GM13977 (cell line): ENCODE measurements at regions not wholly inside any gene's neighbourhood (a gene's known extent, or its start where the extent isn't known, plus 50 kb on each side); places are given as distances from the start of the nearest gene placed in this dataset.

ENCODE experiments used
- DNase-seq: peaks from one replicate; pipeline ENCODE4 v3.0.0; 2012; ENCODE audit warnings: low spot score
- in situ Hi-C: fragments of 300-500 bp; cut with MboI; formaldehyde crosslinking; loops from one replicate; pipeline ENCODE4 v1.12.0; 2022; ENCODE audit warnings: low sequenced_read_pairs, low pct_unique_long_range_greater_than_20kb, mixed read lengths, inconsistent platforms; ENCODE audit not compliant: unreplicated experiment
- TF ChIP-seq, protein P1 (sequence below): IDR thresholded peaks from 2 replicates; pipeline ENCODE4 v1.5.1; 2012; ENCODE audit warnings: mild to moderate bottlenecking, control low read depth; ENCODE audit not compliant: insufficient read depth; ENCODE audit errors: extremely low read depth, missing control alignments

DNA sequence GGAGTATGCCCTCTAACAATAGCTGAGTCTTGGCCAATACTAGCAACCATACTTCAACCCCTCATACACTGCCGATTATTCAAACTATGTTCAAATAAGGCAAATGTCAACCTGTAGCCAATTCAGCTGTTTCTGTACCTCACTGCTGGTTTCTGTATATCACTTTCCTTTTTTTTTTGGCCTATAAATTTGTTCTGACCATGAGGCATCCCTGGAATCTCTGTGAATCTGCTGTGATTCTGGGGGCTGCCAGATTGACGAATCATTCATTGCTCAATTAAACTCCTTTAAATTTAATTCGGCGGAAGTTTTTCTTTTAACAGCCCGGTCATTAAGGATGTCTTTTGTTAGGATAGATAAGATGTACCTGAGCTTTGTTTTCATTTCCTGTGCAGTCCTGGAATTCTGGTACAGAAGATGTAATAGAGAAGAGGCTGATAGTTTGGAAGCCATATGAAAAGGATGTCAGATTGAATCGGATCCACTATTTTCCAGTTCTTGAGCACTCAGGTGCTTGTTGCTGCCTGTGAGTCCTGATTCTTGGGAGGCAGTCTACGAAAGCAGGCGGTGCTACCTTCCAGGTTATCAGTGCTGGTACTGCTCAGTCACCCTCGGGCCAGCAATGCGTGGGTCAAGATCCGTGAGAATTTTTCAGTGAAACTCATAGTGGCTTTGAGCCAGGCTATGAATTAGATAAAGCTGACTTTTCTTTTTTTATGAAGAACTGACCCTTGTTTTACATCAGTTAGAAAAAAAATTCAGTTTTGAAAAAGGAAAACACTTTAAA lies 106.2 kb upstream of the TUT7 start:
- no peak for DNase-seq
- in situ Hi-C loops, result no loop called here
- TF ChIP-seq, protein P1, sequence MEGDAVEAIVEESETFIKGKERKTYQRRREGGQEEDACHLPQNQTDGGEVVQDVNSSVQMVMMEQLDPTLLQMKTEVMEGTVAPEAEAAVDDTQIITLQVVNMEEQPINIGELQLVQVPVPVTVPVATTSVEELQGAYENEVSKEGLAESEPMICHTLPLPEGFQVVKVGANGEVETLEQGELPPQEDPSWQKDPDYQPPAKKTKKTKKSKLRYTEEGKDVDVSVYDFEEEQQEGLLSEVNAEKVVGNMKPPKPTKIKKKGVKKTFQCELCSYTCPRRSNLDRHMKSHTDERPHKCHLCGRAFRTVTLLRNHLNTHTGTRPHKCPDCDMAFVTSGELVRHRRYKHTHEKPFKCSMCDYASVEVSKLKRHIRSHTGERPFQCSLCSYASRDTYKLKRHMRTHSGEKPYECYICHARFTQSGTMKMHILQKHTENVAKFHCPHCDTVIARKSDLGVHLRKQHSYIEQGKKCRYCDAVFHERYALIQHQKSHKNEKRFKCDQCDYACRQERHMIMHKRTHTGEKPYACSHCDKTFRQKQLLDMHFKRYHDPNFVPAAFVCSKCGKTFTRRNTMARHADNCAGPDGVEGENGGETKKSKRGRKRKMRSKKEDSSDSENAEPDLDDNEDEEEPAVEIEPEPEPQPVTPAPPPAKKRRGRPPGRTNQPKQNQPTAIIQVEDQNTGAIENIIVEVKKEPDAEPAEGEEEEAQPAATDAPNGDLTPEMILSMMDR, result no peak

DNA sequence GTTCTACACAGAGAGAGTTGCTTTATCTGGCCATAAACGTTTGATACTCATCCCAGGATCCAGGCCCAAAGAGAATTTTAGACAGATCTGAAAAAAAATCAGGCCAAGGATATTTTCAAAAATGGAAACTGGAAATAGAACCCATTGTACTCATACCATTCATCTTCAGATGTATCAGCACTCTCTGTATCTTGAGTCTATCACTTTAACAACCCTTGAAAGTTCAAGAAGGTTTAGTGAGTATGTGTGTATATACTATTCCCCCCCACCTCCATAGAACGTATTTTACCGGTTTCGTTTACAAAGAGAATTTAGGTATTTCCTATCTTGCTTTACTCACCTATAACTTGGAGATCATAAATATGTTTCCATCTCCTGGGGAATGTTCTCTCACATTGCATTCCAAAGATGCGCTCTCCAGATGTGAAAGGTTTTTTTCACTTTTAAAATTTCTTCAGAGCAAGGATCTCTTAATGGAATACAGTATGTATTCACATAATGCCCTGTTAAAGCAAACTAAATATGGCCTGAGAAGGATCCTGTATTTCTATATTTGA lies 105.5 kb upstream of the TUT7 start:
- no peak for DNase-seq
- TF ChIP-seq, protein P1, result no peak
- in situ Hi-C loops, result no loop called here

DNA sequence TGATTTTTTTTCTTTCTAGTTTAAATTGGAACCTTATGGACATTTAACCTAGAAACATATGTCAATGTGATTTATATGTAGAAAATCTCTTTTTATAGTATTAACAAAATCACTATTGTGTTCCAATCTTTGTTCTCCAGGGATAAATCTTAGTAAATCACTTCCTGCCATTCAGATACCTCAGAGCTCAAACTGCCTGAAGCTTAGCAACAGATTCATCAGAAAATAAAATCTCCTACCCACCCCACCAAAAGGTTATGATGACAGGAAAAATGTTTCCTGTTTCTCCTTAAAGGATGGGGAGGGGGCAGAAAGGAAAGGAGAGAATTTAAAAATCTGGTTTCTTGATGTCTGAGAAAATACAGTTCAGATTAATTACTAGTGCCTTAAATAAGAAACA lies 105.0 kb upstream of the TUT7 start:
- no peak for DNase-seq
- TF ChIP-seq, protein P1, result no peak
- in situ Hi-C loops, result no loop called here

DNA sequence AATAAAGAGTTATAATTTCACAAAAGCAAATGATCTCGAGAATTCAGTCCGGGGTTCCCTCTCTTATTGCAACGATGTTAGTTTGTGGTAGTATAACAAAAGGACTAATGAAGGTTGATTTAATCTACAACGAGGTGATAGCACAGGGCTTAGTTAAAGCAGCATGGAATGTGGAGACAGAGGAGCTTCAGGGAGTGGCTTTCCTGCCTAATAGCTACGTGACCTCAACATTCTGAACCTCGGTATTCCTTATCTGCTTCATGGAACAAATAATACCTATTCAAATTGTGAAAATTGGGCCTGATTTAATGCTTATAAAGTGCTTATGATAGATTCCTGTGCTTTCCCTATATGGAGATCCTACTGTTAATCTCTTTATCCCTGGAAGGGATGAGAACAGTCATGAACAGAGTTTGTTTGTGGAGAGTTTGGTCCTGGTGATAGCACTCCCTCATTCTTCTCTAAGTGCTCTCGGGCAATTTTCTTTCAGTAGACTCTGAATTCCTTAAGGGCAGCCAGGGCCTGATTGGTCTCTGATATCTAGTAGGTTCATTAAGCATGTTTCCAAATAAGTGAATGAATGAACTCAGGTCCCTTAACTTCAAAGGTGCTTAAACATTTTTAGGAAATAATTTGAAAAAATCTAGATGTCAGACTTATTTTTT lies 104.1 kb upstream of the TUT7 start:
- no peak for DNase-seq

DNA sequence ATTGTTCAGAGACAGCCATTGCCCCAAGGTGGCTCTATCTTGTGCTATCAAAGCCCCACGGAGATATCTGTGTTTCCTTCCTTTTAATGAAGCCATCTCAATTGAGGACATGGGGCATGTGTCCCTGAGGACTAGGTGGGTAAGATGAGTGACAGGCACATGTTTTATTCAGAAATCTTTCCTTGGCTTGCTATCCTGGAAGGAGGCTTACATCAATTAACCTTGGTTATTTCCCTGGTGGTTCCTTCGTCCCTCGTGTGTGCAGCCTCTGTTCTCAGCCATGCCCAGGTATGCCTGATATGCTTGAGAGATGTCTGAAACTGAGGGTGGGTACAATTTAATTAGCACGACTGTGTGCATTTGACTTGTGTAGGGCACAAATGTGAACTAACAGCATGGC lies 102.2 kb upstream of the TUT7 start:
- in situ Hi-C loops, result no loop called here
- no peak for DNase-seq
- TF ChIP-seq, protein P1, result no peak

More for the DNA sequence above, 104.1 kb upstream of the TUT7 start:
- in situ Hi-C loops, result no loop called here
- TF ChIP-seq, protein P1, result no peak

DNA sequence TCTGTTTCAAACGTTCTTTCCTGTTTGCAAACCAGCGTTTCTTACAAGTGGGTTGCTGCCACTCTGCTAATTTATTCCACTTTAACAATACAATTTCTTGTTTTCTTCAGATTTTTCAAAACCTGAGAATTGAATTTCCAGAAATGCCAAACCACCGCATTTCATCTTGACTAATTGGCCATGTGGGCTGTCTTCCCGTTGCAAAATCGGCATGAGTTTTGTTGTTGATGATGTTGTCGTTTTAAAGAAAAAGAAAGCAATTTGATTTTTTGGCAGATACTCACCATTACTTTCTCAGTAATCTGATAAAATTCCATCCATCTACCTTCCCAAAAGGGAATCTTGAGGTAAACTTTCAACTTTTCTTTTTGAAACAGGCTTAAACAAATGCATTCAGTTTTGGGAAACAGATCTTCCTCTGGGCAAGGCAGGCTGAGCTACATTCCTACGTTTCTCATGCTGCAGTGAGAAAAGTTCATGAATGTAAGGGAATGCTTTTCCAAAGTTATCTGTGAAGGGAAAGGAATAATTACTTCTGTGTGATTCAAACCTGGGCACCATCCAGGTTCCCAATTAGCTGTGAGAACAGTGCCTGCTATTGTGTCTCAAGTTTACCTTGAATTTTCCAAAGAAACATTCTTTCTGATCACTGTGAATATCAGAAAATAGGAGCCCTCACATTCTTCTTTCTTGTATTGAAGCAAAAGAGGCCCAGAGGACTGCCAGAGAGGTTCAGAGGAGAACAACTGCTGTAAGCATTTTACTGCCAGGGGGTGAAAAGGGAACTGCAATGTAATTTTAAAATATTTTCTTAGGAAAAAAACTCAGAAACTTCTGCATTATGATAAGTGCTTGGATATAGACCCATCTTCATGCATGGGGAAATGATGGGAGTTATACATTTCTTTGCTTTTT lies 100.7 kb upstream of the TUT7 start:
- in situ Hi-C loops, result no loop called here
- no peak for DNase-seq
- TF ChIP-seq, protein P1, result no peak
